GM21423 (cell line): ENCODE measurements at regions not wholly inside any gene's neighbourhood (a gene's known extent, or its start where the extent isn't known, plus 50 kb on each side); places are given as distances from the start of the nearest gene placed in this dataset.
"Not testable (repeated sequence)": the region's sequence is repeated elsewhere in the genome, so short reads cannot be mapped to it uniquely, and the experiment has no call there.

Experiments
- ATAC-seq: cut with Tn5 transposase; IDR thresholded peaks from one replicate; pipeline ENCODE4 v1.9.1; 2021; ENCODE audit warnings: mild to moderate bottlenecking, moderate library complexity; ENCODE audit not compliant: unreplicated experiment

DNA sequence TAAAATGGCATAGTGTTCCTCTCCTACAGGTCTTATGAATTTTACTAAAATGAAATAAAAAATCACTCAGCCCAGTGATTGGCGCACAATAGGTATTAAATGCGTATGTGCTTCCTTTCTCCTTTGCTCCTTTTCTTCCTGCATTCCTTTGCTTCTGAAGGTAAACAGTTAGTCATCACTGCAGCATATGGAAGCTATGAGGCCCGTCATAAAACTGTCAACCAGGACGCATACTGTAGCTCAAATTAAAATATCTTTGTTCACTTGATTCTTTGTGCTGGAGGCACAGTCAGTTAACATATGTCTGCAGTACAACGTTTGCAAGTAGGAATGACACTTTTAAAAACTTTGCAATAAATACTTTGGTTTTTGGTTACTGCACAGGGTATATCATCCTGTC is 374.7 kb downstream of the TCERG1L start:
- ATAC-seq = no peak

DNA sequence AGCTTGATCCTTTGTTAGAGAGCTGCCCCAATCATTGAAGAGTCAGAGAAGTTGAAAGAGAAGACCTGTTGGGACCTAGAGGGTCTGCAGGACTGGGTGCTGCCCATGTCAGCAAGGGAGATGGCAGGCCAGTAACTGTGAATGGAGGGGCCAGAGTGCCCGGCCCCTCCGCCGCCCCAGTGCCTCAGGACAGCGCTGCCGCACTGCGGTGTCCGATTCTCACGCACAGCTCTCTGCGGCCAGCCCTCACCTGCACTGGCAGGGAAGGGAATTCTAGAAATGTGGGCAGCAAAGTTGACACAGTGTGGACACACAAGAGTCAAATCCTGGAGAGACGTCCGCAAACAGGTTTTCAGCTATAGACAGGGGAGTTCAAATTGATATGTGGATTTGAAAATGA is 373.5 kb downstream of the TCERG1L start:
- no peak for ATAC-seq

DNA sequence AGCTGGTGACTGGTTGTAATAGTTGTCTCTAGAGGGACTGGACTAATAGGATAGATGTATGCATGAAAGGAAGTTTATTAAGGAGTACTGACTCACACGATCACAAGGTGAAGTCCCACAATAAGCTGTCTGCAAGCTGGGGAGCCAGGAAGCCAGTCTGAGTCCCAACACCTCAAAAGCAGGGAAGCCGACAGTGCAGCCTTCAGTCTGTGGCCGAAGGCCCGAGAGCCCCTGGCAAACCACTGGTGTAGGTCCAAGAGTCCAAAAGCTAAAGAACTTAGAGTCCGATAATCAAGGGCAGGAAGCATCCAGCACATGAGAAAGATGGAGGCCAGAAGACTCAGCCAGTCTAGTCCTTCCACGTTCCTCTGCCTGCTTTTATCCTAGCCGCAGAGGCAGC is 372.6 kb downstream of the TCERG1L start:
- ATAC-seq = not testable (repeated sequence)

DNA sequence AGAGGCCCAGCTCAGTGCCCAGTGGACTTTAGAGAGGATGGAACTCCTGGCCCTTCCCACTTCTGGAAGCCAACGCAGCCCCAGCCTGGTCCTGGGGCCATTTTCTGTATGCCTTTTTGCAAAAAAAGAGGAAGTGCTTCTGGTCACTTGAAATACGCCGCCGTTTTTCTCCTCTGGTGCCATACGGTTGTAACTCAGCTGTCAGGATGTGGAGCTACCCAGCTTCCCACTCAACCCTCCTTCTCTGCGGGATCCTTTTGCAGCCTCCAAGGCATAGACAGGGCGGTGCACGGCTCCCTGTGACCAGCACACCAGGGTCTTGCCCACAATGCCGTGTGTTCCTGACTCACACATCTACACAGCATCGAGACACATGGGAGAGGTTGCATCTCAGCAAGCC is 369.6 kb downstream of the TCERG1L start:
- ATAC-seq = no peak

DNA sequence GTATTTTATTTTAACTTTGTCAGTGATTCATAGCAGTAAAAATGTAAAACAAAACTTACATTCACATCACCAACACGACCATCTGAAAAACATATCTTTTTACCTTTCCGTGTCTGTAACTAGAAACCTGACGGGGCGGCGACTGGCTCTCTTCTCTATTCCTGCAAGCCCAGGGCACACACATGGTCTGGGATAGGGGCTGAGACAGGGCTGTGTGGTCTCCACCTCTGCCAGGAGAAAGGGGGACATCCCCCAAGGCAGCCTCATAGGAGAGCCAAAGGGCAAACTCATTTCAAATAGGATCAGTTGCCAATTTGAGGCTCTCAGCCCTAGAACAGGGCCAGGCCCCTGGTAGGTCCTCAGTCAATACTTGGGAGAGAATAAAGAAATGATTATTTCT is 359.4 kb downstream of the TCERG1L start:
- no peak for ATAC-seq

DNA sequence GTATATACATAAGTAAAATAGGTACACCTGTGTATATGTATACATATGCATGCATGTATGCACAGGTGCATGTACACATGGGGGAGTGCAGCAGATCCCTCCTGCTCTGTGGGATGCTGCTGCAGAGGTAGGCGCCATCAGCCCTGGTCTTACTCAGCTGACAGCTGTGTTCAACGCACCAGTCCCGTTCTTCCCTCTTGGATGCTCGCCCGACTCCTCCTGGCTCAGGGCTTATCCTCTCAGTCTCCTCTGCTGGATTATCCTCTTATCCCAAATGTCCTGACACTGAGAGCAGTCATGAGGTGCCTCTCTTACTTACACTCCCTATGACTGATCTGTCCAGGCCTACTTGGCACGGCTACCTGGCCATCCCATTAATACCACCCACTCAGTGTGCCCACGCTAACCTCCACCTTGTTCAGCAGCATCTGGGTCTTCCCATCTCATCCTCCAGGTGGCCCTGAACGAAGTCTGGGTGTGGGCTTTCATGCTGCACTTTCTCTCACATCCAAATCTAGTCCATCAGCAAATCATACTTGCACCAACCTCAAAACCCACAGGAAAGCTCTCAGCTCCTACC is 357.1 kb downstream of the TCERG1L start:
- ATAC-seq = no peak

DNA sequence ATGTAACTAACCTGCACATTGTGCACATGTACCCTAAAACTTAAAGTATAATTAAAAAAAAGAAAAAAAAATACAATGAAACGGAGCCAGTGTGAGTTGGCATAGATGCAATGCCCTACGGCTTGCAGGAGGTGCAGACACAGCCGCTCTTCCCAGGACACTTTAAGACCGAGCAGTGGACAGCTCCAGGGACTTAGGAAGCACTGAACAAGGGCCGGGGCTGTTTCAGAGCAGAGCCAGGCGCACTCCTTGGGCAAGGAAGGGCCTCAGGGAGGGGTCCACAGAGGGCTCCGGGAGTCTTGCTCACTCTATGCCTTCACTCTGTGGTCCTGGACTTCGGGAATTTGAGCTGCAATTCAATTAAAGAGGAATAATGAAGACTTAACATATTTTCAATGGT is 355.3 kb downstream of the TCERG1L start:
- ATAC-seq = no peak

DNA sequence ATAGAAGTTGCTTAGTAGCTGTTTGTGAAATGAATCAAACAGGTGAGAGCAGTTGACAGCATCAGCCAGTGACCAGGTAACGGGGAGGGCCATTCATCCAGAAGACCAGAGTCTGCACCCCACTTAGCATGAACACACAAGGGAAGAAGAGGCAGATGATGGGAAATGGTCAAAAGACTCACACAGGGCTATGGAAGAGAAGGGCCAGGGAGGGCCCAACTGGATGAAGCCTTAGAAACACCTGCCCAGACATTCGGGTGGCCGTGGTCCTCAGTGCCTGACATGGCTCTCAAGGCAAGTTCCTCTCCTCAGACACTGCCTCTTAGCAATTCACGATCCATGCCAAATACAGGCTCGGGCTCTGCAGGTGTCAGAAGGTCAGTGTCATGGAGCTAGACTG is 354.1 kb downstream of the TCERG1L start:
- ATAC-seq = no peak

DNA sequence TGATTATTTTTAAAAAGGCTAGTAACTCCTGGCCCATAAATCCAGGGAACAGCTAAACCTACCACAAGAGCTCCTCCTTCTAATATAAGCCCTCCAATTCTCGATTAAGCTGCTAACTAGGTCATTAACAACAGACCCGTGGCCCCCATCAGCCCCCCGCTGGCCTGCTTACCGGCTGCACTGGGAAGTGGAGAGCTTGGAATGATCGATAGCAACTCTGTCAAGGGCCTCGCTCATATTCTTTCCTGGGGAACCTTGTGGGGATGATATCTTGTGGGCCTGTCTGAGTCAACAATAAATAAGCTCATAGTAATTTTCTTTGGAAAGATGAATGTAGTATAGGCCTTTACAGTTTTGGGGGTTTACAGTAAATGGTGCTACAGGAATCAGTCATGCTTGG is 353.5 kb downstream of the TCERG1L start:
- no peak for ATAC-seq

DNA sequence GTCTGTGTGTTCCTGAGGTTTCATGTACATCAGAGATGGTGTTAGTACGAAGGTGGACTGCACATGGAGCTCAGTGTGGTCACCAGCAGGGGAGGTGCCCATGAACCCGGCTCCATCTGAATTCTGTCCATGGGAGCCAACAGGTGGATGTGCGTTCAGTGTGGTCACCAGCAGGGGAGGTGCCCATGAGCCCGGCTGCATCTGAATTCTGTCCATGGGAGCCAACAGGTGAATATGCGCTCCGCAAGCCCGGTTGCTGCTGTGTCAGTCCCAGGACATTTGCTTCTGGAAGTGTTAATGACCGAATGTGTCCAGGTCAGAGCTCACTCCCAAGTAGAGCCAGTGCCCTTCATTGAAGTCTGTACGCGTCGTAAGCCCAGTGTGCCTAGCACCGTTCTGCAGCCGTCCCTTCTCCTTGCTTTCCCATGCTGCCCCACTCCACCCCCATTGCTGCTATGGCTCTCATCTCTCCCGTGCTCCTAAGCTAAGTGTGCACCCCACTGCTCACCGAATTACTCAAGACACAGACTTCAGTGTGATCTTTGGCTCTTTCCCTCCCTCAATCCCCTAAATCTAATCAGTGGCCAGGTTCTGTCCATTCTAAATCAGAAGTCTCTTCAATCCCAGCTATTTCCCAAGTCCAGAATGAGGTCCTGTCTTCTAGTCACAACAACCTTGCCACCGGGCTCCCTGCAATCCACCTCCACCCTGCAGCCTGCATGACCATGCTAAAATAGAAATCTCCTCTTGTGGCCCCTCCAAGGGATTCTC is 352.4 kb downstream of the TCERG1L start:
- ATAC-seq = no peak

DNA sequence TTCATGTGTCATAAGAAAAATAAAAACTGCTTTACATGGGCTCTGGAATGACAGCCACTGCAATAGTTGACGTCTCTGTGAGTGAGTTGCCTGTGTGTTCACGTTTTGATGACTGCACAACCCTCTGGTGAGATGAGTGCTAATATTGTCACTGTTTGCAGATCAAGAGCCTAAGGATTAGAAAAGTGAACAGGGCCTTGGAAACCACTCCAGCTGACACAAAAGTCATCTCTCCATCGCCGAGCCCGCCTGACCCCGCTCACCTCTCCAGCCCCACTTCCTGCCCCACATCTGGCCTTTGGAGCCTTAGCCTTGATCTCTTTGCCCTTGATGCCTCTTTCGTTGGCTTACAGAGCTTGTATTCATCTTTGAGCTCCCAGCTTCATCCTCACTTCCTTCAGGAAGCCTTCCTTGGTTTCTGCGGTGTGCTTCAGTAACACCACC is 351.7 kb downstream of the TCERG1L start:
- ATAC-seq = no peak

DNA sequence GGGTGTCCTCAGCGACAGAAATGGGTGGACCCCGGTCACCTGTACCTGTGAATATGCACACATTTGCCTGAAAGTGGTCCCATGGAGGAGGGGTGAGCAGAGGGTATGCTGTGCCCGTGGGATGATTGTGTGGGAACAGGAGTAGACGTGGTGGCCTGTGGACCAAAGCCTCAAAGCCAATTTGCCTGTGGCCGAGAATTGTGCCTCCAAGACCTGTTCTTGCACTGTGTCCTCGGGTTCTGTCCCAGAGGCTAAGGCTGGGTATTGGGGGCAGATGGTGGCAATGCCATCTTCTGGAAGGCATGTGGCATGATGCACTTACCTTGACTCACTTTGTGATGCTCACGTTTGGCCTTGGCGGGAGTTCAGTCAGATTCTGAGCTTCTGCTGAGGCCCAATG is 351.0 kb downstream of the TCERG1L start:
- ATAC-seq = no peak

DNA sequence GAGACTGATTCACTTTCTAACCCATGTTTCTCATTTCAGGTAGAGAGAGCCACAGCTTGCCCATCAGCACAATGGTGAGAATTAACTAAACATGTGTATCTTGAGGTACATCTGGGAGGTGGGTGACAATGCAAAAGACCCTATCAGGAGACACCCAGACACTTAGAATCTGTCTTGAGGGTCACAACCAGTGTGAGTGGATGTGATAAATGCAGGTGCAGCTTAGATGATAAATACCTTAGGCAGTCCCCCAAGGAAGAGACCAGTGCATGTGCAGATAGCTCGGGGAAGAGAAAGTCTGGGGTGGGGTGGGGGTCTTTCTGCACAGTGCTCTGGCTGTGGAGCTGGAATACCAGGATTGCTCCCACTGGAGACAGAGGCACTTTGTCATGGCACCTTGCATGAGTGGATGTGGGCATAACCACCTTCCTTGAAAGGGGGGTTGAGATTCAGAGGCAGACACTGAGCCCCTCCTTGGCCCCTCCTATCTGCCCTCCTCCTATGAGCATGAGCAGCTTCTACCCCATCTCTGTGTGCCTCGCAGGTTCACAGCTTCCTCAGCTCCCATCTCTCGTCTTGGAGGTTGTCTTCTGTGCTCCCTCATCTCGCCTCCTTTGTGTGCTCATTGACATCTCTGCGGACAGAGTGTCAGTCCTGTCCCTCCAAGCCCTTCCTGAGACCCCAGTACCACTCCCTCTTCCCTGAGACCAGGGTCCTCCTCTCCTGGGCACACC is 349.8 kb downstream of the TCERG1L start:
- ATAC-seq = no peak

DNA sequence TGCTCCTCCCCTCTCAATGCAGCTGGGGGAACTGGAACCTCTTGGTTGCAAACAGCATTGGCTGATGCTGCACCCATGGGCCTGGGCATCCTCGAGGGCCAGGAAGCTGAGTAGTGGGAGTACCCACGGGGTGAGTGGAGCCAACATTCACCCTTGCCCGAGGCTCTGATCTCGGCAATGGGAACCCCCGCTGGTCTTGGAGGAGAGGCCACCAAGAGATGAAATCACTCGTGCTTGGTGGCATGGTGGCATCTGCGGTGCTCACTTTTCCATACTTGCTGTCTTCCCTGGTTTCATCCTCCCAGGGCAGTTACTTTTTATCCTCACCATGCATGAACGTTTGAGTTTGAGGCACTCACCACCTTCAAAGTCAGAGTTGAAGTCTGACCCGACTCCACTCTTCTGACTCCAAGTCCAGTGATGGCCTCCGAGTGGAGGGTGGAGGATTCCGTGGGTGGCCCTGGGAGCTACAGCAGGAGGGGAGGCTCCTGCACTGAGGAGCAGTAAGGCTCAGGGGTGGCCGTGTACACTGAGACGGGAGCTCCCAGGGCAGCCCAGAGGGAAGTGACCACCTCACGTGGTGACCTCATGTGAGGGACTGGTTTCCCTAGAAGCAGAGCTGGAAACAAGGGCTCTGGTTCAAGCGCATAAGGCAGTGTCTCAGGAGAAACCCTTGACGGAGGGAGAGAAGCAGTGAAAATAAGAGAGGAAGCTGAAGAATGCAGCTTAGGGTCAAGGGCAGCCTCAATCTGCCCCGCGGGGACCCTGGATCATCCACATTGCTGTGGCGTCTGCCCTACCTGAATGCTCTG is 349.1 kb downstream of the TCERG1L start:
- no peak for ATAC-seq

DNA sequence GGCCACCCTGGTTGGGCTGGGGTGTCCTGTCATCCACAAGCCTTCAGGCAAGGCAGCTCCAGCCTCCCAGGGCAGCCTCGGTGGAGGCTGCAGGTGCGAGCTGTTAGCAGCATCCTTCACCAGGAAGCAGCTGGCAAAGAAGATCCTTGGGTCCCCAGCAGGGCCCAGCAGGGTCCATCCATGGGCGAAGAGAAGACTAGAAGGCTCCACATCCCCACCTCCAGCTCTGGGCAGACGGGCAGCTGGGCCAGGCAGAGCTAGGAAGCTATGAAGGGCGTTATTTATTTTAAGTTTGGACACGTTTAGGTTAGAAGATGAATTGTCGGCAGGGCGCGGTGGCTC is 348.5 kb downstream of the TCERG1L start:
- no peak for ATAC-seq

DNA sequence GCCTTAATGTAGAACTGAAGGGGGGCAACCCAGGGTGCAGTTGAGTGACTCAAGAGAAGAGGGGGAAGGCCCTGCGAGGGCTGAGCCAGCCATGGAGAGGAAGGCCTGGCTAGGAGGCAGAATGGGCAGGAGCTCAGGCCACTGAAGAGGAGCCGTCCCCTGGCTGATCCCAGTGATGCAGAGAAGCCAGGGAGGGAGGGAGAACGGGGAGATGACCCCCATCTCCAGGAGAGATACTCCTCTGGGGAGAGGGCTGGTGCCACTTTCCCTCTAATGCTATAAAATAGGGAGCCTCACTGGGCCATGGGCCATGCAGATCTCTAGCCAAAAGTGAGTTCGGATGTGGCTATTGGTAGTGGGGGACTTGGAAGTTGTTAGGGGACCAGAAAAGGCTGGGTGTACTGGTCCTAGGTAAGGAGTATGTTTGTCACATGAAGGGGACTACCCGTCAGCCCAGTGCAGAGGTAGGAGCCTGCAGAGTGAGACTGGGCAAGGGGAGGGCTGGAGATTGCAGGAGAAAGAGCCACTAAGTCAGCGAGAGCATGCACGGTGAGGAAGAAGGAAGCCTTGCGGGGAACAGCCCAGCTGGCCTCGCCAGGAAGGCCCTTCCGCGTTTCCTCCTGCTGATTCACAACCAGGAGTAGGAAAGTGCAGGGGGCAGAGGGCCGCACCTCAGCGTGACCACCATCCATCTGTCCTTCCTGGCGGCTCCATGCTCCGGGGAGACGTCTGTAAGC is 347.6 kb downstream of the TCERG1L start:
- ATAC-seq = no peak

DNA sequence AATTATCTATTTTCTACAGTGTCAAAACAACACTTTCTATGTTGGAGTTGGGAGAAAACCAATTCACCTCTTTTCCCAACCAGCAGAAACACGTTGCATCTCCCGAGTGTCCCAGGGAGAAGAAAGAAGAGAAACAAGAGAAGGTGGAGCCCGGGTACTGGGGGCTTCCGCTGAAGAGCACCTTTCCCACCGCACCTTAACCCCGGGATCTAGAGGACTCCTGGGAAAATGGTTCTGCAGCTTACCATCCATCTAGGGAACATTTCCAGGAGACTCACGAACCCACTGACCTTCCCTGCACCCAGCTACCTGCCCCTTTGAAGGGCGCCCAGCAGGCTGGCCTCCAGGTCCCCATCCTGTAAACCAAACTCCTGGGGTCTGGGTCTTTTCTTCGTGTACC is 346.8 kb downstream of the TCERG1L start:
- ATAC-seq = no peak

DNA sequence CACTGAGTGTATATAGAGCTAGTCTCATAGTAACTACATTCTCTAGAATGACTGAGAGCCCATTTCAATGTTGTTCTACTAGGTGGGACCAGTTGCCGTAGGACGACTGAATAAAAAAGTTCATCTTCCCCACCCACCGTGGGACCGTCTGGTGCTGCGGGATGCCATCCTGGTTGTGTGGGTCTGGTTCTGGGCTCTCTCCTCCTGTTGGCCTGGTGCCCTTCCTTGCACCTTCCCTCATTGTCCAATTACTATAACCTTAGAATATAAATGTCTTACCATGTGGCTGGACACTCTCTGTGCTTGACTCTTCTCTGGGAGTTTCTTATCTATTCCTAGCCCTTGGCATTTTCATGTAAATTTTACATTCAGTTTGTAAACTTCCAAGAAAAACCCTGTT is 344.4 kb downstream of the TCERG1L start:
- no peak for ATAC-seq

DNA sequence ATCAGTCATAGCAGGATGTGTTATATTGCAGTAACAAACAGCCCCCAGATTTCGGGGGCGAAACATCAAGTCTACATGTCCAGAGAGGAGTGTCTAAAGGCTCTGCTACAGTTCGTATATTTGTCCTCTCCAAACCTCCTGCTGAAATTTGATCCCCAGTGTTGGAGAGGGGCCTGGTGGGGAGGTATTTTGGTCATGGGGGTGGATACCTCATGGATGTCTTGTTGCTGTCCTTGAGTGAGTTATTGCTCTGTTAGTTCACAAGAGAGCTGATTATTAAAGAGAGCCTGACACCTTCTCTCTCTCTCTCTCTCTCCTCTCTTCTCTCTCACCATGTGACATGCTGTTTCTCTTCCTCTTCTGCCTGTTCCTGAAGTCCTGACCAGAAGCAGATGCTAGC is 343.7 kb downstream of the TCERG1L start:
- ATAC-seq = no peak

DNA sequence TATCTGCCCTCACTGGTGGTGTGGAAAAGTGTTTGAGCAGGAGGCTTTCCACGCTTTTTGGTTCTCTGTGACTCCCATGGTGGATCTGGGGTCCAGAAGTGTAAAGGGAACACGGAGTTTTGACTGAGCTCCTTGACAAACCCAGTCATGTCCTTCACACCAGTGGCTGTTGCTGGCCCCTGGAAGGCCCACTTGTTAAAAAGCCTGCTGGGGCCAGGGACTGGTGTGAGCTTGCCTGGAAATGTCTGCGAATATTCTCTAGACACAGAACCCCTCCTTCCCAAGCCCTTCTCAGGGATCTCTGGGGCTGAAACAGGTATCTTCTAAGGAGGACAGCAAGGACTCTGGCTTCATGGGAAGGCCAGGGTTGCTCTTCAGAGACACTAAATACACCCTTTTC is 343.0 kb downstream of the TCERG1L start:
- ATAC-seq = no peak

DNA sequence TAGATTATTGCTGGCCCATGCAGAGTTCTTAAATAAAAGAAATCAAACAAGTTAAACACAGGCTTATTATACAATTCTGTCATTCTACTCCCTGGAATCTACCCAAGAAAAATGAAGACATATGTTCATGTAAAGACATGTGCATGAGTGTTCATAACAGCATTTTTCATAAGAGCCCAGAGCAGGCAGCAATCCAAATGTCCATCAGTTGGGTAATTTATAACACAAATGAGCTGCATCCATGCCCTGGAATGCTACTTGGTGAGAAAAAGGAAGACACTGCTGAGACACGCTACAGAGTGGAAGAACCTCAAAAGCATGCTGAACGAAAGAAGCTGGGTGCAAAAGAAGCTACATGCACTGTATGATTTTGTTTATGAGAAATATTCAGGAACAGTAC is 342.6 kb downstream of the TCERG1L start:
- no peak for ATAC-seq
